HG02870 (cell line): ENCODE measurements at regions not wholly inside any gene's neighbourhood (a gene's known extent, or its start where the extent isn't known, plus 50 kb on each side); places are given as distances from the start of the nearest gene placed in this dataset.

Experiments
- ATAC-seq: cut with Tn5 transposase; IDR thresholded peaks from one replicate; pipeline ENCODE4 v1.9.1; 2021; ENCODE audit warnings: mild to moderate bottlenecking, moderate library complexity; ENCODE audit not compliant: unreplicated experiment

DNA sequence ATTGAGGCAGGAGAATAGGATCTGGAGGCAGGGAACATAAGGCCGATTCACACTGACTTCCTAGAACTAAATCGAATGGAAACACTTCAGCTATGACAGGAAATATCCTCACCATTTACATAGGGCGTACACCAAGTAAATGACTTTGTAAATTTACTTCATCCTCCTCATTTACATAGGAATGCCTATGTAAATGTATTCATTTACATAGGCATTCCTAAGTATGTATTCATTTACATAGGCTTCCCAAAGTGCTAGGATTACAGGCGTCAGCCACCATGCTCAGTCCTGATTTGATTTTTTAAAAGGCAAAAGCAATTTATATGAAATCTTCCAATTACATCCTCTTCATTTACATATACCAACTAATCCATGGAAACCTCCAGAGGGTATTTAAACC lies 133.1 kb upstream of the RFC3 start:
- ATAC-seq: no peak

DNA sequence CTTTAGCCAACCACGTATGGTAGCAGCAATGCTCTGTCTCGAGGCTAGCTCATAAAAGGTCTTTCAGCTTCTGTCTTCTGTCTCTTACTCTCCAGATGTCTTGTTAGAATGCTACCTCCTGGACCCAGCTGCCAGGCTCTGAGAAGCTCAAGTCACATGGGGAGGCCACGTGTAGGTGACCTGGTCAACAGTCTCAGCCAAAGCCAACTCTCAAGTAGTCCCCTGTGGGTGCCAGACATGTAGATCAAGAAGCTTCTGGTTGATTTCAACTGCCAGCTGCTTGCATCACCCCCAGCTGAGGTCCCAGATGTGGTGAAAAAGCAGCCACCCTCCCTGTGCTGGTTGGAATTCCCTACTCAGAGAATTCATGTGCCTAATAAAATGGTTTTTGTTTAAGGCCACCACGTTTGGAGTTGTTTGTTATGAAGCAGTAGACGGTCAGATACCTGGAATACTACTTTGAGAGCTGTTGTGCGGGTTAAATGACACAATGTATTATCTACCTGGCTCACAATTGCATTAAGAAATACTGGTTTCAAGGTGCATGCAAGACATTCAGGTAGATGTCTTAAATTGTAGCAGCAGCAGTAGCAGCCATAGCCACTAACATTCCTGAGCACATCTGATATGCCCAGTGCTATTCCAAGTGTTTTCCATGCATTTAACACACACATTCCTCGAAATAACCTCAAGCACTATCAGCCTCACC lies 131.0 kb upstream of the RFC3 start:
- ATAC-seq: no peak

DNA sequence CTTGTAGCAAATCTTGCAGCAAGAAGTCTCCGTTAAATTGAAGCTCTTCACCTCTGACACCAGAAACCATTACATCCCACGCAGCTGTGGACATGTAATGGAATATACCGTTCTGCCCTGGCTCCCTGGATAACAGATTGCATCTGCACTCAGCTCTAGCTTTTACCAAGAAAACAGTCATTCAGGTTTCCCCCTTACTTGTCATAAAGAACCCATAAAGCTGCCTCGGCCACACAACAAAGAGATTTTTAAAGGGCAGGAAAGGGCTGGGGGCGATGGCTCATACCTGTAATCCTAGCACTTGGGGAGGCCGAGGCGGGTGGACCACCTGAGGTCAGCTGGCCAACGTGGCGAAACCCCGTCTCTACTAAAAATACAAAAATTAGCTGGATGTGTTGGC lies 127.6 kb upstream of the RFC3 start:
- ATAC-seq: no peak

DNA sequence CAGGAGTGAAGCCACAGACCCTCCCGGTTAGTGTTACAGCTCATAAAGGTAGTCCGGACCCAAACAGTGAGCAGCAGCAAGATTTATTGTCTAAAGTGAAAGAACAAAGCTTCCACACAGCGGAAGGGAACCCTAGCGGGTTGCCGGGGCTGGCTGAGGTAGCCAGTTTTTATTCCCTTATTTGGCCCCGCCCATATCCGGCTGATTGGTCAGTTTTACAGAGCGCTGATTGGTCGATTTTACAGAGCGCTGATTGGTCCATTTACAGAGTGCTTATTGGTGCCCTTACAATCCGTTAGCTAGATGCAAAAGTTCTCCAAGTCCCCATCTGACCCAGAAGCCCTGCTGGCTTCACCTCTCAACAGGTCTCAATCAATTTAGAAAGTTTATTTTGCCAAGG lies 126.0 kb upstream of the RFC3 start:
- no peak for ATAC-seq

DNA sequence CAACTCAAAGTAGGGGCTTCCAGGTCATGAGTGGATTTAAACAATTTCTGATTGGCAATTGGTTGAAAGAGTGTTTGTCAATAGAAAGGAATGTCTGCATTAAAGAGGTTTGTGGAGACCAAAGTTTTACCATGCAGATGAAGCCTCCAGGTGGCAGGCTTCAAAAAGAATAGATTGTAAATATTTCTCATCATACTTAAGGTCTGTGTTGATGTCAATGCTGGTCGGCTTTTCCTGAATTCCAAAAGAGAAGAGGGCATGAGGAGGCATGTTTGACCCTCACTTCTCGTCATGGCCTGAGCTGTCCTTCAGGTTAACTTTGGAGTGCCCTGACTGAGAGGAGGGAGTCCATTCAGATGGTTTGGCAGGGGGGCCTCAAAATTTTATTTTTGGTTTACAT lies 125.4 kb upstream of the RFC3 start:
- ATAC-seq: no peak

DNA sequence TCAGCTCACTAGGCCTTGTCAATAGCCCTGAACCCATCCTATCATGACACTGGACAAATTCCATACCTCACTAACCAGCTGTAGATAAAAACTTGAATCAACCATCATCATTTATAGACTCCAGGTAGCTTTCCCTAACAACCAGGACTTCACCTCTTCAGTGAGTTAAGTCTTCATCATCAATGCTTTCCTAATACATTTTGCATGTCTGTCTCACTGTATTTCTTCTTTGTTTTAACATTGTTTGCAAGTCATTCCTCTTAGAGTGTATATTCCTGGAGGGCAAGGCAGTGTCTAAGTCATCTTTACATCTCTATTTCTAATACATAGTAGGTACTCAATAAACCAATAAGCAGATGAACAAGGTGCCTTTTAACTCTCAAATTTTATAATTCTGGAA lies 123.4 kb upstream of the RFC3 start:
- no peak for ATAC-seq

DNA sequence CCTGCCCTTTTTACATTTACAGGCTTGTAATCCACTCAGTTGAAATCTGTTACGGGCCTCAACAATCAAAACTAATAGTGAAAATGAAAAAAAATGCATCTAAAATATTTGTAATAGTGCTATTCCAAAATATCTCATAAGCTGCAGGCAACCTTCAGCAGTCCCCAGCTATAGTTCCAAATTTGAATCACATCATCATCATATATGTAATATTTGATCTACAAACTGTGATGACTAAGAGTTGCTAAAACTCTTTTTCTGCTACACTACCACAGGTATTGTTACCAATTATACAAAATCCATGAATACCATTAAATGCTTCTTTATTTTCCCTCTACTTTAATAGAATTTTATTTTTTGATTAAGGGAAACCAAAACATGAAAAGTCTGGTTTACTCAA lies 121.4 kb upstream of the RFC3 start:
- ATAC-seq: no peak

DNA sequence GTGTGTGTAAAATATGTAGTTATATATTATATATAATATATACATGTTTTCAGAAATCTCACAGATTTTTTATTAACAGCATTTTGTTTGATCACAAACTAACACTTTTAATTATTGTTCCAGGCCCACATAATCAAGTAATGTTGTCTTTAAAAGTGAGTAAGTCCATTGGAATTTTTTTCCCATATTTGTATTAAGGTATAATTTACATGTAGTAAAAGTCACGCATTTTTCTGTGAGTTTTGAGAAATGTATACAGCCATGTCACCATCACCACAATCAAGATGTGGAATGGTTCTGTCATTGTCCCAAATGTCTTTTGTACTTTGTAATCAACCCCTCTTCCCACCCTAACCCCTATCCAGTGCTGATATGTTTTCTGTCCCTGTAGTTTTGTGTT lies 120.0 kb upstream of the RFC3 start:
- ATAC-seq: no peak

DNA sequence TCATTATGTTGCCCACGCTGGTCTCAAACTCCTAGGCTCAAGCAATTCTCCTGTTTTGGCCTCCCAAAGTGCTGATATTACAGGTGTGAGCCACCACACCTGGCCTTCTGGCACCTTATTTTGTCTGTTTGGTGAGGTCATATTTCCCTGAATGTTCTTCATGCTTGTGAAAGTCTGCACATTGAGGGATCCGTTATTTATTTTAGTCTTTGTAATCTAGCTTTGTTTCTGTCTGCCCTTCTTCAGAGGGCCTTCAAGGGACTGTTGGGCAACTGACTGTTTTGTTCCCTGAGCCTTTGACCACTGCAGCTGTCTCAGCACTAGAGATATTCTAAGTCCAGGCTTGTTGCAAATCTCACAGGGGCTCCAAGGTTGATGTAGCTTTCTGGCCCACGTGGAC lies 110.5 kb upstream of the RFC3 start:
- ATAC-seq: no peak

DNA sequence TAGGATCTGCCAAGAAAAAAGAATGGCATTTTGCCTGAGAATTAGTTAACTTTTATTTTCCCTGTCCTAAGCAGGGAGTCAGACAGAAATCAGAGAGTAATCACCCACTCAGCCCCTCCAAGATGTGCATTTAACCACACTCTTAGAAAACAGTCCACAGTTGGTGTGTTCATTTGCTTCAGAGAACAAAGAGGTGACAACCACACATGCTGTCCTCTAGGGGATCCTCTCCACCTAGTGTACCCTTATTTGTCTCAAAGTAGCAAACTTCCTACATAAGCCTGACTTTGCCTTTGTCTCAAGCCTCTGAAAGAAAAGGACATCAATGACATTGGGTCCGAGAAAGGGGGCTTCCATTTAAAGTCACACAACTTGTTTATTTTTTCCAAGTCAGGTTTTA lies 107.0 kb upstream of the RFC3 start:
- no peak for ATAC-seq

DNA sequence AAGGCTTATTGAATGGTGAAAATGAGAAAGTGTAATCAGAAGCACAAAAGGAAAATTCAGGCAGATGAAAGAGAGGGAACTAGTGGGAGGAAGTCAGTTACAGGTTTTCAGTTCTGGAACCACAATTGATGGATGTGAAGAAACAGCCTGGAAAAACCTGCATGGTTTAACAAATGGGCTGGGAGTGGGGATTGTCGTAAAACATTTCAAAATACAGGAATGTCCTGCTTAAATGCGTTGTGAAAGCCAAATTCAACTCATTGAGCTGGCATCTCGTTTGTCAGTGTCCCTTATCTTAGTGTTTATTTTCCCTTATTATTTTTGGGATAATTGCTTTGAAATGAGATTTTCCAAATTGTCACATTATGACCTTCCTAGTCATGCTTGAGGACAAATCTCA lies 106.5 kb upstream of the RFC3 start:
- no peak for ATAC-seq

DNA sequence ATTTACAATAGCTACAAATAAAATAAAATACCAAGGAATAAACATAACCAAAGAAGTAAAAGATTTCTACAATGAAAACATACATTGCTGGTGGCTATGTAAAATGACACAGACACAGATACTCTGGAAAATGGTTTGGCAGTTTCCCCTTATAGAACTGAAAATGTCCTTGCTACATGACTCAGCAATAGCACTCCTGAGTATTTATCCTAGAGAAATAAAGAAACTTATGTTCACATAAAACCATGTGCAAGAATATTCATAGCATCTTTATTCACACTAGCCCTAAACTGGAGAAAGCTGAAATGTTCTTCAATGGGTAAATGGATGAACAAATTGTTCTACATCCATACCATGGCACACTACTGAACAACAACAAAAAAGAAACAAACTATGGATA lies 100.2 kb upstream of the RFC3 start:
- ATAC-seq: no peak

DNA sequence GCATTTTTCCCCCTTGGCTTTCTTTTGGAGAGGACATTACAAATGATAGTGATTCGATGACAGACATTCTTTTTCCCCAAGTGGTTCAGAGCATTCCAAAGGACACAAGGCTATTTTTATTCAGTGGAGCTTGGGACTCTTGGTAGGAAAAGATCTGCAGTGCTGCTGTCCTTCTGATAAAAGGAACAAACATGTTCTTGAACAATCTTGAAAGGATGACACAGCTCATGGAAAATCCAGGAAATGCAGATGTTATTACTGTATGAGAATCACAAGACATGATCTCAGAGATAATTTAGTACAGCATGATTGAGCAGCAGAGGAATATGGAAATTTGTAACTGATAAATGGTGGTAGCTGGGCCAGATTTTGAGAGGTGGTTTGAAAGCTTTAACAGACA lies 96.2 kb upstream of the RFC3 start:
- ATAC-seq: no peak

DNA sequence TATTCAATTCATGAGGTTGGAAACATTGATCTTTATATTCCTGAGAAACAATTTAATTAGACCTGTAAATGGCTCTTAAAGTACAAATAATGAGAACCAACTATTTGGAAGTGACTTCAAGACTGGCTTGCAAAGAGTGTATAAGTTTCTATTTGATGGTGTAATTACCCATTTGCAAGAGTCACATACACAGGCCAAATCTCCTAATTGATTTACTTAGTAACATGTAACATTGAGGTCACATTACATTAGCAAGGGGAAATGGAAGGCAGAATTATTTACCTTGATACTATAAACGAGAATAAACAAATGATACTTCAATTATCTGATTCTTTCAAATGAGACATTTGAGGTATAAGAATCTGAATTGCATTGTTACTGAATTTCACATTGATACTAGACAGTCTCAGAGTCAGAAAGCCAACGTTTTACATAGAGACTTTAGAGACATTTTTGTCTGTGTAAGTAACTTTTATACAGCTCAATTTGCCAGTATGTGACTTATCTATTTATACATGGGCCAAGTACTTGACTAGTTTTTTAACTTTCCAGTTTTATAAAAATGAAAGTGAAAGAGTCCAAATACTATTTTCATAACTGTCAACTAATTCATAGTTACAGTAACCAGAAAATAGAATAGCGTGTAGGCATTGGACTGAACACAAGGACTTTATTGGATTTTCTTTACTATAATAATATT lies 95.6 kb upstream of the RFC3 start:
- ATAC-seq: no peak

DNA sequence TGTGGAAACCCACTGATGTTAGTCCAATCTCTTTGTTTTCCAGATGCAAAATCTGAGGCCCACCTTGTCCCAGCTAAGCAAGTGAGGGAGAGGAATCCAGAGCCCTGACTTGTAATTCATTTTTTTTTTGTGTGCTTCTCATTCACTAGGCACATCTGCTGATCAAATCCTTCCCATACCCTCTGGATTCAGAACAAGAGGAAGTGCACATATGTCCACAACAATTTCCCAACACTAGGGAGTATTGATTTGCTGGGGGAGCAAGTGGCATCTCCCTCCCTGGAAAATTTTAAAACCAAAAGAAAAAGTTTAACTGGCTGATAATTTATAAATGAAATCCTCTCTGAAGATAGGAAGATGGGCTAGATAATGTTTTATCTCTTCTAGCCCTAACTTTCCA lies 94.6 kb upstream of the RFC3 start:
- ATAC-seq: no peak

DNA sequence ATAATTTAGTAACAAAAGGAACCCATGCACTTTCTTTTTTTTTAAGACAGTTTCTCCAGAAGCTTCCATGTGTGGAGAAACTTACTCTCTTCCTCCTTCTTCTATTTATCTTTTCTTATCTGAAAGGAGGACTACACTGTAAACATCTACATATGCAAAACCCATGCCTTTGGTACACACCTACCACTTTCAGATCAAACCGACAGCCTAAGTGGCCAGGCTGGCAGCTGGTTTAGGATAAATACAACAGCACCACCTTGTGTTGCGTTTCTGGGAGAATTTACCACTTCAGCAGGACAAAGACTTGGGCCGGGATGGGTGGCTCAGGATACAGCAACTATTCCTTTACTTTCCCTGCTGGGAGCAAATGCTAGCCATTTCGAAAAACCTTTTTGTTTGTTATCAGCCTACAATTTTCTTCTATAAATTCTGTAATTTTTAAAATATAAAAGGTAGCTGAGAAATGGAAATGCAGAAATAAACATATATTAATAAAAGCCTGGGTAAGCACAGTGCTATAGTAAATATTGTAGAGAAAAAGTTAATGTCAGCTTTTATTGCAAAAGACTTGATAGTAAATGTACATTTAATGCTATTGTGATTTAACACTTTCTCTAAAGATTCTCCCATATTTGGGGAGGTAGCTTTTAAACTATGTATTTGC lies 94.0 kb upstream of the RFC3 start:
- ATAC-seq: peak; percentile 44

DNA sequence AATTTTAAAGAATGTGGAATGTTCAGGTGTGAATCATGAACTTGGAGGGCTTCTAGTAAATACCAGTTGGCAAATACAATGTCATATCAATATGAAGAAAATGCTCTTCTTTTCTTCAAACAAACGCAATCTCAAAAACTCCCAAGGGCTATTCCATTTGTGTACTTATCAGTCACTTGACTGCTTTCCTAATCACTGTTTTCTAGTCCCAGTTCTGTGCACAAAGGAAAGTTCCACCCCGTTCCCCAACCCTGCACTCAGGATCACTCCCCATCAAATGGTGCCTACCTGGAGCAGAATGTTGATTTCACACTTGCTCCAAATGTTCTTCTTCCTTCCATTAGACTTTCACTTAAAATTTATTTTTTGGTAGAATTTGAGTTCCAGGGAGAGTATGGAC lies 92.6 kb upstream of the RFC3 start:
- ATAC-seq: no peak

DNA sequence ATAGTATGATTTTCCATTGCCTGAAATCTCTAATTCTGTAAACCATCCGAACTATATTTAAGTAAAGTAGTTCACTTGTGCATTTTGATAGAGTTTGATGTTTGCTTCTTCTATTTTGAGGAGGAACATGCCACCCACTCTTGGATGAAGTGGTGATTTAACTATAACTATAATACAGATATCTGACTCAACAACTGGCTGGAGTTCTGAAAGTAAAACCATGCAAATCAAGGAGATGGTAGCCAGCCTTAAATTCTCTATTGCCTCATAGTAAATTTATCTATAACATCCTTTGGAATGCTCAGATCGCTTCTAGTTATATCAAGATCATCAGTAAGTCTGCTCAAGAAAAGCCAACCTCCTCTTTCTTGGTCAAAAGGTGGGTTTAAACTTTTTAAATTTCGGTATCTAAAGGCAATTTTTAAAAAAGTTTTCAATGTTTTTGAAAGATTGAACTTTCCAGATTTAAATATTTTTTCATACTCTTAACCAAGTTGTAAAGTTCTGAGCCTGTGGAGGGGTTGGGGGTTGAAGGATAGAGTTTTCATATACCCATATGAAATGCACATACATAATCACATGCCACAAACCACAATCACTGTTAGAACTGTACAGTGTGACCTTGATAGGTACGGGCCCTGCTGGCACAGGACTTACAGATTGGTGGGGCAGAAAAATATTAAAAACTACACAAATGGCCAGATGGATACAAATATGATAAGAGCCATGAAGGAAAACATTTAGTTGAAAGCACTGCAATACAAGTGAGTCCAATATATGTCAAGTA lies 90.5 kb upstream of the RFC3 start:
- no peak for ATAC-seq

DNA sequence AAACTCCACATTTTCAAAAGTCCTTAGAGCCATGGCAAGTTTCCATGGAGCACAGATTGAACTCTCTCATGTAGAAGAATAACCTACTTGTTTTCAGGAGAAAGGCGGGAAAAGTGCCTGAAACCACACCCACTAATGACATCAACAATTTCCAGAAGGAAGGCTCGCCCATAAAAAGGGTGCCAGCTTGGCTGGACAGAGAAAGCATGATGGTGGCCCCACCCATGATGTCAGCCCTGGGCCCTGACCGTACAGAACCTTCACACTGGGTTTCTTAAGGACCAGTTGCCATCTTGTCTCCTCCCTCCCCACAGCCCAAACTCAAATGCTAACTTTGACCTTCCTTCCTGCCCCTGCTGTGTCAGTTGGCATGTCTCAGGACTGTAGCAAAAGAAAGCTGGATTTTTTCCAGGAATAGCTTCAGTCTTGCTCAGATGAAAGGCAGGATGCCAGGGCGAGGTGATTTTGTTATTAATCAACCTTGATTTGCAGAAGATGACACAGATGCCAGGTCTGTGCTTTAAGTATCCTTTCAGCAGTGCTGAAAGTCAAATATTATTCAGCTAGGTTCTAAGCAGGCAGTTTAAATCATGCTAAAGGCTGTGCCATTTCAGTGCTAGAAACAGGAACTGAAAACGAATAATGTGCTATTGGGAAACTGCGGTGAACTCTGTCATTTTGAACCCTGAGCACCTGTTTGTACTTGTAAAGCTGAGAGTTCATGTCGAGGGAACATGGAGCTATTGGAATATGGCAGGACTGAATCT lies 89.5 kb upstream of the RFC3 start:
- ATAC-seq: peak; percentile 88

DNA sequence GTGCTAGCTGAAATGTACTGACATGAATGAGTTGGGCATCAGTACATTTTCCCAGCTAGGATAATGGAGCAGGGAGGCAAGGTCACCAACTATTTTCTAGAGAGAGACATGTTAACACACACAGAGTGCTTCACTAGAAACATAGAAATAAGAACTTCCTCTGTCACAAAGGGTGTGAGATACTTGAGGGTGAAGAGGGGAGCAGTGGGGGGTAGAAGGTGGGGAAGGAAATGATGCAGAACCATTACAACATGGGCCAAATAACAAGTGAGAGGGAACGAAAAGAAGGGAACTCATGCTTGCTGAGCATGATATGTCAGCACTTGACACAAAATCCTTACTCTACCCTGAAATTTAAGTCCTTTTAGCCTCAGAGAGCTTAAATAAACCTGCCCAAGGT lies 87.8 kb upstream of the RFC3 start:
- ATAC-seq: no peak

DNA sequence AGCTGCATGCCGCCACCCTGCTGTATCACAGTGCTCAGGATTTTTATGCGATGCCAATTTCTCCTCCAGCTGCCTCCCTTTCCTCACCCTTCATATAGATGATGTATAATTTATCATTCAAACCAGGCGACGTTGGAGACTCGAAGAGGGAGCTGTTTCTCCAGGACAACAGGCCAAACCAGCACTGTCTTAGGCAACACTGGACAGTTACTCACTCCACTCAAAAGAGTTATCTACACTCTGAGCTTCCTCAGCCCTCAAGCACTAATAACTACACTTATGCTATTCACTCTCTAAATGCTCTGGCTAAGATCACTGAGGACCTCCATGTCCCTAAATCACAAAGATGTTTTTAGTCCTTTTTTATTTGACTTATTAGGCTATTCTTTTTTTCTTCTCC lies 87.3 kb upstream of the RFC3 start:
- no peak for ATAC-seq
